Ishikawa (cell line): ENCODE measurements at regions not wholly inside any gene's neighbourhood (a gene's known extent, or its start where the extent isn't known, plus 50 kb on each side); places are given as distances from the start of the nearest gene placed in this dataset.

Experiments used
- CEBPB ChIP-seq: IDR thresholded peaks from 2 replicates; pipeline ENCODE4 v1.6.1; 2012
- CREB1 ChIP-seq: IDR thresholded peaks from 2 replicates; pipeline ENCODE4 v1.6.1; 2012; ENCODE audit warnings: low read depth
- EGR1 ChIP-seq: IDR thresholded peaks from 2 replicates; pipeline ENCODE4 v1.6.1; 2012
- EP300 ChIP-seq: IDR thresholded peaks from 2 replicates; pipeline ENCODE4 v1.6.1; 2012; ENCODE audit warnings: borderline replicate concordance
- FOXM1 ChIP-seq: IDR thresholded peaks from 2 replicates; pipeline ENCODE4 v1.6.1; 2012; ENCODE audit warnings: low read depth, borderline replicate concordance
- NFIC ChIP-seq: IDR thresholded peaks from 2 replicates; pipeline ENCODE4 v1.6.1; 2012
- RAD21 ChIP-seq: IDR thresholded peaks from 2 replicates; pipeline ENCODE4 v1.6.1; 2012; ENCODE audit warnings: low read depth
- TAF1 ChIP-seq: IDR thresholded peaks from 2 replicates; pipeline ENCODE4 v1.6.1; 2012; ENCODE audit warnings: low read depth, mild to moderate bottlenecking
- TCF12 ChIP-seq: IDR thresholded peaks from 2 replicates; pipeline ENCODE4 v1.6.1; 2012; ENCODE audit warnings: low read depth
- TEAD4 ChIP-seq: IDR thresholded peaks from 2 replicates; pipeline ENCODE4 v1.6.1; 2012
- YY1 ChIP-seq: IDR thresholded peaks from 2 replicates; pipeline ENCODE4 v1.6.1; 2012; ENCODE audit warnings: low read depth
- ZBTB7A ChIP-seq: IDR thresholded peaks from 2 replicates; pipeline ENCODE4 v1.6.1; 2012; ENCODE audit warnings: low read depth
- TF ChIP-seq, protein P1 (sequence below): IDR thresholded peaks from 2 replicates; pipeline ENCODE4 v1.6.1; 2012; ENCODE audit warnings: low read depth, mild to moderate bottlenecking
- TF ChIP-seq, protein P2 (sequence below): IDR thresholded peaks from 2 replicates; pipeline ENCODE4 v1.6.1; 2012
- TF ChIP-seq, protein P3 (sequence below): IDR thresholded peaks from 2 replicates; pipeline ENCODE4 v1.6.1; 2012

DNA sequence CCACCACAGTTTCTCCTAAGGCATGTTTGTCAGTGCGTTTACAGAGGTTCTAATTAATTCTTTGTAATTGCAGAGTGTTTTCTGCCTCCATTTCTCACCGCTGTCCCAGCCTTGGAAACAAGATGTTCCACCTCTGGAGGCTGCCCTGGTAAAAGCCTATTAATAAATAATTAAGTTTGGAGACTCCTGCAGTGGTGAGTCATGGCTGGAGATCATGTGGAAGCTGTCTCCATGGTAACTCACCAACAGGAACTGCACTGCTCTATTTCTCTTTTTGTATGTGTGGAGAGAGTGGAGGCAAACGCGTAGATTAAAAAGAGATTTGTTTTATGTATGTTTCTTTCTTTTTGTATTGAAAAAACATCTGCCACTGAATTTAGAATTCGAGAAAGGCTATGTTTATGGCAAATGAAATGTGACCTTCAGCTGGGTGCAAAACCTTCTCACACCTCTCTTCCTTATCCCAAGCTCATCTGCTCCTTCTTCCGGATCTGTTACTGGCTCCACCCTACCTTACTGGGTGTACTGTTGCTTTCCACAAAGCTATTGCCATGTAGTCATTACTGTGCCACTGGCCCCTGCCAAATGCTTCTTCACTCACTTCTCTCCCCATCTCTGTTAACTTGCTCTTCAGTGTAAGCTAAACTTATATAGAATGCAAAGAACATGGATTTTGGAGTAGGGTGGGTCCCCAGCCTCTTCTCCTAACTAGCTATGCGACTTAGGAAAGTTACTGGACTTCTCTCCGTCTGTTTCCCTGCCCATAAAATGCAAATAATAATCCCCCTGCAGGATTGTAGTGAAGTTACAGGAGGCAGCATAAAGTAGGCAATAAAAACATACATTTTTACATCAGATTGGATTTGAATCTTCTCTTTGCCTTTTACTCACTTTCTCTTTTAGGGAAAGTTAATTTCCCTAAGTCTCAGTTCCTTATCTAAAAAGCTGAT, 778.5 kb downstream of the NTRK3 start:
- TF ChIP-seq EP300 (no peak), TAF1 (no peak), YY1 (no peak), CREB1 (no peak), NFIC (no peak), RAD21 (no peak), CEBPB (no peak), TCF12 (no peak), FOXM1 (no peak), TEAD4 (no peak)
- TF ChIP-seq, protein P1, sequence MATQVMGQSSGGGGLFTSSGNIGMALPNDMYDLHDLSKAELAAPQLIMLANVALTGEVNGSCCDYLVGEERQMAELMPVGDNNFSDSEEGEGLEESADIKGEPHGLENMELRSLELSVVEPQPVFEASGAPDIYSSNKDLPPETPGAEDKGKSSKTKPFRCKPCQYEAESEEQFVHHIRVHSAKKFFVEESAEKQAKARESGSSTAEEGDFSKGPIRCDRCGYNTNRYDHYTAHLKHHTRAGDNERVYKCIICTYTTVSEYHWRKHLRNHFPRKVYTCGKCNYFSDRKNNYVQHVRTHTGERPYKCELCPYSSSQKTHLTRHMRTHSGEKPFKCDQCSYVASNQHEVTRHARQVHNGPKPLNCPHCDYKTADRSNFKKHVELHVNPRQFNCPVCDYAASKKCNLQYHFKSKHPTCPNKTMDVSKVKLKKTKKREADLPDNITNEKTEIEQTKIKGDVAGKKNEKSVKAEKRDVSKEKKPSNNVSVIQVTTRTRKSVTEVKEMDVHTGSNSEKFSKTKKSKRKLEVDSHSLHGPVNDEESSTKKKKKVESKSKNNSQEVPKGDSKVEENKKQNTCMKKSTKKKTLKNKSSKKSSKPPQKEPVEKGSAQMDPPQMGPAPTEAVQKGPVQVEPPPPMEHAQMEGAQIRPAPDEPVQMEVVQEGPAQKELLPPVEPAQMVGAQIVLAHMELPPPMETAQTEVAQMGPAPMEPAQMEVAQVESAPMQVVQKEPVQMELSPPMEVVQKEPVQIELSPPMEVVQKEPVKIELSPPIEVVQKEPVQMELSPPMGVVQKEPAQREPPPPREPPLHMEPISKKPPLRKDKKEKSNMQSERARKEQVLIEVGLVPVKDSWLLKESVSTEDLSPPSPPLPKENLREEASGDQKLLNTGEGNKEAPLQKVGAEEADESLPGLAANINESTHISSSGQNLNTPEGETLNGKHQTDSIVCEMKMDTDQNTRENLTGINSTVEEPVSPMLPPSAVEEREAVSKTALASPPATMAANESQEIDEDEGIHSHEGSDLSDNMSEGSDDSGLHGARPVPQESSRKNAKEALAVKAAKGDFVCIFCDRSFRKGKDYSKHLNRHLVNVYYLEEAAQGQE = no peak
- TF ChIP-seq, protein P2, sequence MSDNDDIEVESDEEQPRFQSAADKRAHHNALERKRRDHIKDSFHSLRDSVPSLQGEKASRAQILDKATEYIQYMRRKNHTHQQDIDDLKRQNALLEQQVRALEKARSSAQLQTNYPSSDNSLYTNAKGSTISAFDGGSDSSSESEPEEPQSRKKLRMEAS = no peak
- TF ChIP-seq, protein P3, sequence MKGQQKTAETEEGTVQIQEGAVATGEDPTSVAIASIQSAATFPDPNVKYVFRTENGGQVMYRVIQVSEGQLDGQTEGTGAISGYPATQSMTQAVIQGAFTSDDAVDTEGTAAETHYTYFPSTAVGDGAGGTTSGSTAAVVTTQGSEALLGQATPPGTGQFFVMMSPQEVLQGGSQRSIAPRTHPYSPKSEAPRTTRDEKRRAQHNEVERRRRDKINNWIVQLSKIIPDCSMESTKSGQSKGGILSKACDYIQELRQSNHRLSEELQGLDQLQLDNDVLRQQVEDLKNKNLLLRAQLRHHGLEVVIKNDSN = no peak

DNA sequence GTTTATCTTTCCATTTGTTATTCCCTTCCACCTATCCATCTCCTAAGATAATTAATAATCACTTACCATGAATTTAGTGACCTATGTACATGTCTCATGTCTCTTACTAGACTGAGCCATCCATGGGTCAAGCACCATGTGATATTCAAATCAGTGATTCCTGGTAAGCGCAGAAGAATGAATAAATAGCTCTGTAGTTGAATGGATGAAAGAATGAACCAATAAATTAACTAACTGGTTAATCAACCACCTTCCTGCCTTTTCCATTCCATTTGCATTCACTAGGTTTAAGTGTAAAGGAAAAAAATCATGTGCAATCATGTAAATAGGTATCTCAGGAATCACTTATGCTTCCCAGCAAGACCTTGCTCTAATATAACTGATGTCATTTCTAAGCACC, 779.5 kb downstream of the NTRK3 start:
- TF ChIP-seq RAD21 (no peak), NFIC (no peak), ZBTB7A (no peak)
- TF ChIP-seq, protein P1 = no peak

DNA sequence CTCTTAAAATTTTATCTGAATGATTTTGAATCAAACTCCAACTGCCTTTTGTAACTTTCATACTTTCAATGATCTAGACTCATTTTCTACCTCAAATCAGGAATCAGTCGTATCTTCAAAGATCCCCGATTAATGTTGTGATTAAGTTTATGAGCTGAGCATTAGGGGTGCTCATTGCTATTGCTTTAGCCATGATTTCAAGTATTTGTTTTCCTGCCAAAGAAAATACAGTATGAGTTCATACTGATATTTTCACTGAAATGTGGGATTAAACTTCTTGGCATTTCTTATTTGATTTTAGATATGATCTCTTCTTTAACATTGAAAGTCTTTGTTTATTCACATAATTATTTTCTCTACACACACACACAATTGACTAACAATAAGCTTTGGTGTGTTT, 785.6 kb downstream of the NTRK3 start:
- TF ChIP-seq CEBPB = no peak
- TF ChIP-seq CREB1 = no peak

DNA sequence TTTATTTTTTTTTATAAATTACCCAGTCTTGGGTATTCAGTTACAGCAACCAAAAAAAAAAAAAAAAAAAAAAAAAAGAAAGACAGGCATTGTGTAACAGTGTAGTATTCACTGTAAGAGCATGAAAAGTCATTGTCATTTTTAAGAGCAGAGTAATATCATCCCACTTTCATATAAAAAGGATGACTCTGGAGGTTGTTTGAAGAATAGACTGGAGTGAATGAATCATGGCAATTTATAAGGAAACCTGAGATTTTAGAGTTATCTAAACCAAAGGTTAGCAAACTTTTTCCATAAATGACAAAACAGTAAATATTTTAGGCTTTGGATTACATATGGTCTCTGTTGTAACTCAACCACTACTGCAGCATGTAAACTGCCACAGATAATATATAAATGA, 794.9 kb downstream of the NTRK3 start:
- TF ChIP-seq FOXM1 (no peak), CEBPB (no peak), TAF1 (no peak), NFIC (no peak), ZBTB7A (no peak), EGR1 (no peak), TEAD4 (no peak), YY1 (no peak), CREB1 (no peak), TCF12 (no peak), RAD21 (no peak)
- TF ChIP-seq, protein P2 = no peak
- TF ChIP-seq, protein P1 = no peak
- TF ChIP-seq, protein P3 = no peak
